ENCODE measurements at regions not wholly inside any gene's neighbourhood (a gene's known extent, or its start where the extent isn't known, plus 50 kb on each side); places are given as distances from the start of the nearest gene placed in this dataset.

DNA sequence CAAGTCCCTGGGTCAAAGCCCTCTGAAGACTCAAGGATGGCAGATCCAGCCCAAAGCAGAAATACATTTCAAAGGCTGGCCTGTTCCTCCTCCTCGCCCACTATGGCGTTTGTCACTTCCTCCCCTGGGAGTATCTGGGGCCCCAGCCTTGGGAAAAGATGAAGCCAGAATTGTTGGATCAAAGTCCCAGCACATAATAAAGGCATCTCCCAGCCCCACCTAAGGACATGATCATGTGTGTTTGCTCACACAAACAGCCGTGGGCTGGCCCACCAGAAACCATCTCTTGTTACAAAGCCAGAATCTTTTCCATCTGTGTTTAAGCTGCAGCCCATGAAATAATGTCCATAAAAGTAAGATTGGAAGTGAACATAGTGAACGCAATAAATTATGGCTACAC lies 50.1 kb upstream of the HAAO start:
- no peaks in the 10 kb centered on the region for H3K27me3 ChIP-seq
- no peak for DNase-seq
- H3K4me3 ChIP-seq = no peak overlapping the region
- TF ChIP-seq, protein P1, sequence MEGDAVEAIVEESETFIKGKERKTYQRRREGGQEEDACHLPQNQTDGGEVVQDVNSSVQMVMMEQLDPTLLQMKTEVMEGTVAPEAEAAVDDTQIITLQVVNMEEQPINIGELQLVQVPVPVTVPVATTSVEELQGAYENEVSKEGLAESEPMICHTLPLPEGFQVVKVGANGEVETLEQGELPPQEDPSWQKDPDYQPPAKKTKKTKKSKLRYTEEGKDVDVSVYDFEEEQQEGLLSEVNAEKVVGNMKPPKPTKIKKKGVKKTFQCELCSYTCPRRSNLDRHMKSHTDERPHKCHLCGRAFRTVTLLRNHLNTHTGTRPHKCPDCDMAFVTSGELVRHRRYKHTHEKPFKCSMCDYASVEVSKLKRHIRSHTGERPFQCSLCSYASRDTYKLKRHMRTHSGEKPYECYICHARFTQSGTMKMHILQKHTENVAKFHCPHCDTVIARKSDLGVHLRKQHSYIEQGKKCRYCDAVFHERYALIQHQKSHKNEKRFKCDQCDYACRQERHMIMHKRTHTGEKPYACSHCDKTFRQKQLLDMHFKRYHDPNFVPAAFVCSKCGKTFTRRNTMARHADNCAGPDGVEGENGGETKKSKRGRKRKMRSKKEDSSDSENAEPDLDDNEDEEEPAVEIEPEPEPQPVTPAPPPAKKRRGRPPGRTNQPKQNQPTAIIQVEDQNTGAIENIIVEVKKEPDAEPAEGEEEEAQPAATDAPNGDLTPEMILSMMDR (IDR thresholded peaks at IDR 0.05) = no peak
- intact Hi-C loops (cut with DNase I) = no loop called here
- no peaks in the 10 kb centered on the region for H3K9me3 ChIP-seq
- H3K36me3 ChIP-seq = no peaks in the 10 kb centered on the region
- no peaks in the 10 kb centered on the region for H3K4me1 ChIP-seq
- no peak overlapping the region for H3K27ac ChIP-seq
- no peak overlapping the region for H3K9ac ChIP-seq (ENCODE audit: low read depth in 2 of 2, low read length in 2 of 2)
